Astrocyte (in vitro differentiated cells and primary cell): ENCODE measurements at regions not wholly inside any gene's neighbourhood (a gene's known extent, or its start where the extent isn't known, plus 50 kb on each side); places are given as distances from the start of the nearest gene placed in this dataset.

Experiments used
- EZH2 ChIP-seq: IDR thresholded peaks from 2 replicates; pipeline ENCODE4 v1.6.1; 2012; ENCODE audit warnings: mild to moderate bottlenecking, low read length, inconsistent platforms; ENCODE audit not compliant: insufficient read depth
- TF ChIP-seq, protein P1 (sequence below): IDR thresholded peaks from 2 replicates; pipeline ENCODE4 v1.5.1; 2011; ENCODE audit warnings: low read depth, mild to moderate bottlenecking, inconsistent platforms, low read length, moderate library complexity; ENCODE audit not compliant: insufficient read depth

DNA sequence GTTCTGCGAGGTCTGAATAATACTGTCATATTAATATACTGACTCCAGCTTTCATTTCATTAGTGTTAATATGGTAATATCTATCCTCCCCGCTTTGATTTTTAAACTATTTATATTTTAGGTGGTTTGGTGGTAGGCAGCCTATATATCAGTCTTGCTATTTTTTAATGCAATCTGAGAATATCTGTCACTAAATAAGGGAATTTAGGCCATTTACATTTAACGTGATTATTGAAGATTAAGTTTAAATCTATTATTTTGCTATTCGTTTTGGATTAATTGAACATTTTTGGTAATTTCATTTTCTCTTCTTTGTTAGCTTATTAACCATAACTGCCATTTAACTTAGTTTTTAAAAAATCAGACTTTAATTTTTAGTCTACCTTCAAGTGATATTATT is 247.7 kb upstream of the PMFBP1 start:
- no peak for TF ChIP-seq EZH2
- TF ChIP-seq, protein P1, sequence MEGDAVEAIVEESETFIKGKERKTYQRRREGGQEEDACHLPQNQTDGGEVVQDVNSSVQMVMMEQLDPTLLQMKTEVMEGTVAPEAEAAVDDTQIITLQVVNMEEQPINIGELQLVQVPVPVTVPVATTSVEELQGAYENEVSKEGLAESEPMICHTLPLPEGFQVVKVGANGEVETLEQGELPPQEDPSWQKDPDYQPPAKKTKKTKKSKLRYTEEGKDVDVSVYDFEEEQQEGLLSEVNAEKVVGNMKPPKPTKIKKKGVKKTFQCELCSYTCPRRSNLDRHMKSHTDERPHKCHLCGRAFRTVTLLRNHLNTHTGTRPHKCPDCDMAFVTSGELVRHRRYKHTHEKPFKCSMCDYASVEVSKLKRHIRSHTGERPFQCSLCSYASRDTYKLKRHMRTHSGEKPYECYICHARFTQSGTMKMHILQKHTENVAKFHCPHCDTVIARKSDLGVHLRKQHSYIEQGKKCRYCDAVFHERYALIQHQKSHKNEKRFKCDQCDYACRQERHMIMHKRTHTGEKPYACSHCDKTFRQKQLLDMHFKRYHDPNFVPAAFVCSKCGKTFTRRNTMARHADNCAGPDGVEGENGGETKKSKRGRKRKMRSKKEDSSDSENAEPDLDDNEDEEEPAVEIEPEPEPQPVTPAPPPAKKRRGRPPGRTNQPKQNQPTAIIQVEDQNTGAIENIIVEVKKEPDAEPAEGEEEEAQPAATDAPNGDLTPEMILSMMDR = no peak
